ENCODE measurements at regions not wholly inside any gene's neighbourhood (a gene's known extent, or its start where the extent isn't known, plus 50 kb on each side); places are given as distances from the start of the nearest gene placed in this dataset.

DNA sequence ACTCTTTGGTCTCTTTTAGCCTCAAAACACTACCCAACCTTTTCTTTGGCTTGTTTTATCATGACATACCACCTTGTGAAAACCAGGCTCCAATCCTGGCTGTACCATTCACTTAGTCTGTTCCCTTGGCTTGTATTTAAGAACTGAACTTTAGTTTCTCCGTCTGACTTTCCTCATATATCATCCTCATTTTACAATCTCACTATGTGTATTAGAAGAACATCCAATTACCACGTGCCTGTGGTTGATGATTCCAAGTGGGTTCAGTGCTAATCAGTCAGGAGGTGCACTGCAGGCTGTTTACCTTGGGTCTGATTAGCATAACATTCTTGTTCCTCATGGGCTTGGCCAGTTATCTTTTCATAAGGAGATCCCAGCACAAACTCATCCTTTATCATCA, 144.8 kb upstream of the KLF14 start:
- TF ChIP-seq CTCF (conservative IDR thresholded peaks at IDR 0.05; ENCODE audit: low read depth, low read length) = no peak
- no peak for DNase-seq (ENCODE audit: low read depth)

GRCh38 chr7:130879191-130879590, 145.2 kb upstream of the KLF14 start:
- DNase-seq (ENCODE audit: low read depth) = no peak
- no peak for TF ChIP-seq CTCF (conservative IDR thresholded peaks at IDR 0.05; ENCODE audit: low read depth, low read length)
- no peak overlapping the region for H3K4me3 ChIP-seq (ENCODE audit: low read length)

More for the DNA sequence above, 144.8 kb upstream of the KLF14 start:
- no peak overlapping the region for H3K4me3 ChIP-seq (ENCODE audit: low read length)

DNA sequence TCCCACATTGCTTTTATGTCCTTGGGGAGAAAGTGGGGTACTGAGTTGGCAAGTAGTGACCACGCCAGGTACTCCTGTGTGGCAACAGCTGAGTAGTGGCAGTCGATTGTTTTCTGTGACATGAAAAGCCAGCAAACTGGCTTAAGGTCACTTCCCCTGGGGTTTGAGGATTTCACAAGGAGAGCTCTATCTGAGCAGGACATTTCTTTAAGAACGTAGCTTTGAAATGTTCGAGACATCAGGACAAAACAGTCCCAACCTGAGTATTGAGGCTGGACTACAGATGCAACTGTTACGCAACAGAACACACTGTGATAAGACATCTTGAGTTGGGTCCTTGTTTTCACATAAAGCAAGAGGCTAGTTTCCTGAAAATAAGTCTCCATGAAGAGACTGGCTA, 146.7 kb upstream of the KLF14 start:
- no peak for TF ChIP-seq CTCF (conservative IDR thresholded peaks at IDR 0.05; ENCODE audit: low read depth, low read length)
- DNase-seq (ENCODE audit: low read depth) = no peak
- H3K4me3 ChIP-seq (ENCODE audit: low read length) = no peak overlapping the region

GRCh38 chr7:130881091-130881798, 147.2 kb upstream of the KLF14 start:
- no peak for TF ChIP-seq CTCF (conservative IDR thresholded peaks at IDR 0.05; ENCODE audit: low read depth, low read length)
- H3K4me3 ChIP-seq (ENCODE audit: low read length) = no peak overlapping the region
- no peak for DNase-seq (ENCODE audit: low read depth)

- no peak for DNase-seq (ENCODE audit: low read depth)
- no peak overlapping the region for H3K4me3 ChIP-seq (ENCODE audit: low read length)
- TF ChIP-seq CTCF (conservative IDR thresholded peaks at IDR 0.05; ENCODE audit: low read depth, low read length) = no peak
Observed at GRCh38 chr7:130881799-130882141, 147.8 kb upstream of the KLF14 start.

- no peak for DNase-seq (ENCODE audit: low read depth)
- no peak for TF ChIP-seq CTCF (conservative IDR thresholded peaks at IDR 0.05; ENCODE audit: low read depth, low read length)
- H3K4me3 ChIP-seq (ENCODE audit: low read length) = no peak overlapping the region
Observed at GRCh38 chr7:130882396-130882795, 148.4 kb upstream of the KLF14 start.

- H3K4me3 ChIP-seq (ENCODE audit: low read length) = no peak overlapping the region
- DNase-seq (ENCODE audit: low read depth) = no peak
- TF ChIP-seq CTCF (conservative IDR thresholded peaks at IDR 0.05; ENCODE audit: low read depth, low read length) = no peak
Observed at GRCh38 chr7:130883928-130884327, 149.9 kb upstream of the KLF14 start.
